Limb (tissue), 2 donors: ENCODE measurements at regions not wholly inside any gene's neighbourhood (a gene's known extent, or its start where the extent isn't known, plus 50 kb on each side); places are given as distances from the start of the nearest gene placed in this dataset.
A peak's percentile ranks its signal among the peaks of the same experiment; 100 is the strongest.

Experiments used
- DNase-seq, 2 donors: peaks; one replicate each; pipeline ENCODE4 v3.0.0-alpha.2; 2016; ENCODE audit errors: extremely low spot score in 2 of 2

DNA sequence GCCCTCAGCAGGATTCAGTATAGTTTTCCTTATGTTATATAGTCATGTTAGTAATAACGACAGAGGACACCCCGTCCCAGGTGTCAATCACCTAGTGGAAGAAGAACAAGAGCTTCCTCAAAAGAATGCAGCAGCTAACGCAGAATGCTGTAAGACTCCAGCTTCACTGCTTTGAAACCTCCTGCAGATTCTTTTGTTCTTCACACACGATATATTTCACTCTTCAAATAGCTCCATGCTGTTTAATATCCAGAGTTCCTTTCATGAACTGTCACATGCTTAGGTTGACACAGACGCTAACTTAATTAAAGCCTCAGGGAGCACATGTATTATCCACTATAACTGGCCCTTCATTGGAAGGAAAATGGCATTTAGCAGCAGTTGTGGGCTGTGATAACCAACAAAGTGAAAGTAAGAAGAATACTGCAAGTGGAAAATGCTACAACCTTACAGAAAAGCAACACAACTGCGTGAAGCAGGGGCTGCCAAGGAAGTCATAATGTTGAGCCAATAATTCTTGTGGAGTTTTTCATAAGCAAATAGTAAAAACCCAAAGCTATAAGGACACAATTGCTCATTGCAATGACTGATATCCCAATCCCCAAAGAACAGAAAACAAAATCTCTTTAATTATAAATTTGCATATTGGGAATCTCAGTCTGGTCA, 387.5 kb downstream of the PLK2 start:
- DNase-seq = no peak

DNA sequence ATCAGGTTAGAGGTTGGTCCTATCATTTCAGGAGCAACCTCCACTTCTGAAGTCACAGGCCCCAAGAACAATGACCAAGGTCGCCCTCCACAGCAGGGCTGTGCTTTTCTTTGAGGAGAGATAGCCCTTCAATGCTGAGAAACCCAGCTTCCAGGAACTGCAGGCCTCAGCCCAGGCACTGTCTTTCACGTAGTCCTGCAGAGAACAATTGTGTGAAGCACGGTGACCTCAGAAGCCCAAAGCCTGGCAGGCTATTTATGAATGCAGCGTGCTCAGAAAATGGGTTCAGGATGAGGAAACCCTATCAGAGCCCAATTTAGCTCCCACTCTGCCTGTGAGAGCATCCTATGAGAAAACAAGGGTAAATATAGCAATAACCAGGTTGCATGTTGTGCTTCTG, 388.3 kb downstream of the PLK2 start:
- no peak for DNase-seq

DNA sequence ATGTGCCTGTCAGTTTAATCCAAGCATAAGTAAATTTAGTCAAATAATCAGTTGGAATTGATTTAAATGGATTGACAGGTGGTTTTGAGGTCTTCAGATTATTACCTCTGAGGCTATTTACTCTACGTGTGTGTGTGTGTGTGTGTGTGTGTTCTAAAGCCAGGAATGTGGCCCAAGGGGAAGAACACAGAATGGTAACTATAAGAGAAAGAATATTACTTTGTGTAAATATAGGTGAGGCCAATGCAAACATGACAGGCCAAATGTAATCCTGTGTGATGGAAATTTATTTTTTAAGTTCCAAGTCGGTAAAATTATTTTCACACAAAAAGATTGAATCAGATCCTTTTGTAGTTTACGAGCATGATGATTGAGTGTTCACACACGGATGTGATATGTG, 390.0 kb downstream of the PLK2 start:
- no peak for DNase-seq

DNA sequence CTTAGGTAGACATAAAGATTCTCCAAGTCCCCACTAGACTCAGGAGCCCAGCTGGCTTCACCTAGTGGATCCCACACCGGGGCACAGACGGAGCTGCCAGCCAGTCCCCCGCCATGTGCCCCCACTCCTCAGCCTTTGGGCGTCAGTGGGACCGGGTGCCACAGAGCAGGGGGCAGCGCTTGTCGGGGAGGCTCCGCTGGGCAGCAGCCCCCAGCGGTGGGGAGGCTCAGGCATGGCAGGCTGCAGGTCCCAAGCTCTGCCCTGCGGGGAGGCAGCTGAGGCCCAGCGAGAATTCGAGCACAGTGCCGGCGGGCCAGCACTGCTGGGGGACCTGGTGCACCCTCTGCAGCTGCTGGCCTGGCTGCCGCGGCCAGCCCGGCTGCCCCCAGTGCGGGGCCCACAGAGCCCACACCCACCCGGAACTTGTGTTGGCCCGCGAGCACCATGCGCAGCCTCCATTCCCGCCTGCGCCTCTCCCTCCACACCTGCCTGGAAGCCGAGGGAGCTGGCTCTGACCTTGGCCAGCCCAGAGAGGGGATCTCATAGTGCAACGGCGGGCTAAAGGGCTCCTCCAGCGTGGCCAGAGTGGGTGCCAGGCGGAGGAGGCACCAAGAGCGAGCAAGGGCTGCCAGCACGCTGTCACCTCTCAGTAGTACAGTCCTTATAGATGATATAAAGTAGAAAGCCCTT, 390.7 kb downstream of the PLK2 start:
- DNase-seq = no peak

DNA sequence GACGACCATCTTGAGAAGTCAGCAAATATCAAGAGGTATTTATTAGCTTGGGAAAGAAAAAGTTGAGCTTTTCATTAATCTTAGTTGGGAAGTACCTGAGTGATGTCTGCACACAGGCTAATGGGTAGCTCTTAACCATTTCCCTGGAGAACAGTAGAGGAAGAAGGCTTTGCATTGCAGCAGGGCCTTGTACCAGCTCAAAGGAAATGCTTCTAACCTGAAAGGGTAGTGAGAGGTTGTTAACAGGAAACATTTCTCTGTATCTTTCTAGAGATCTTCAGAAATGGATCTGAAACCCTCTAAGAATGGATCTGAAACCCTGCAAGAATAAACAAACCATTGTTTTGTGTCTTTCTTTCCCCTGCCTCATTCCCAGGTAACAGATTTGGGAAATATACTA, 393.3 kb downstream of the PLK2 start:
- no peak for DNase-seq

DNA sequence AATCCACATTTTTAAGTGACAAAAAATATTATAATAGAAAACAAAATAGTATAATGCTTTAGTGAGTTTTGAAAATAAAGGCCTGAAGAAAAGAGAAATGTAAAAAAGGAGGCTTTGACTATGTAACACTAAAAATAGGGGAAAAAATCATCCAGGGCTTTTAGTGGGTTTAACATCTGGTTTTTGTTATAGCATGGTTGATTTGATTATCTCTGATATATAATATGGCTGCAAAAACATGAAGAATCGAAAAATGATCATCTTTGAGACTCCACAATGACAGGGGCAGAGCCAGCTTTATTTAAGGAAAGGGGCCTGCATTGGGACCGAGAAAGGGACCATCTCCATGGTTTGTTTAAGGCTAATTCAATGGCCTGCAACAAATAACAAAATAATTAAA, 393.8 kb downstream of the PLK2 start:
- no peak for DNase-seq

DNA sequence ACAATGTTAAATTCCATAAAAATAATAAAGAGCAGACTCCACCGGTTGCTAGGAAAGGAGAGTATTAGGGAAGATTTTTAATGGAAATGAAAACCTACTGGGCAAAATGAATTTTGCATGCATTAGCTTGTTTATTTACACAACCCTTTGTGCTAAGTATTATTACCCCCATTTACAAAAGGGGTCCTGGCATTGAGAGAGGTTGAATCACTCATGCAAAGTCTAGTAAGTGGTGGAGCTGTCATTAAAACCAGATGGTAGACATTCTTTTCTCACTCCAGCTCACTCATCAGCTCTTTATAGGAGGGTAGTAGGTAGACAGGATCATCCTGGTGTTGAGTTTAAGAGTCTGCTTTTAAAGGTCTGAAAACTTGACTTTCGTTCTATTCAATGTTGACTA, 395.1 kb downstream of the PLK2 start:
- no peak for DNase-seq

DNA sequence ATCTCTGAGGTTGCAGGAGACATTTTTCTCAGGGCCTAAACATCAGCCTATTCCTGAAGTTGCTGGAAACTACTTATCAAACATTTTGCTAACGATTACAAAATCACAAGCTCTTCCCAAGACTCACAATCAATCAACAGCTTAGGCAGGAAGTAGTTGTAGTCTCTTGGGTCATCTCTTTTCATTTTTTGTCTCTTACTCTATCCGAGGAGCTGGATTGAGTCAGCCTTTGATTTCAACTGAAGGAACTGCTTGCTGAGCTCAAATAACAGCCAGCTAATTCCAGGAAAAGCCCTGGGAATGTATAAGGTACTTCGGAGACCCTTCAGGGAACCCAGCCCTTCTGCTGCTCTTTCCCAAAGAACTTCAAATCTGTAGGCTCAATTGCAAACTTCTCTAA, 398.9 kb downstream of the PLK2 start:
- DNase-seq = no peak

DNA sequence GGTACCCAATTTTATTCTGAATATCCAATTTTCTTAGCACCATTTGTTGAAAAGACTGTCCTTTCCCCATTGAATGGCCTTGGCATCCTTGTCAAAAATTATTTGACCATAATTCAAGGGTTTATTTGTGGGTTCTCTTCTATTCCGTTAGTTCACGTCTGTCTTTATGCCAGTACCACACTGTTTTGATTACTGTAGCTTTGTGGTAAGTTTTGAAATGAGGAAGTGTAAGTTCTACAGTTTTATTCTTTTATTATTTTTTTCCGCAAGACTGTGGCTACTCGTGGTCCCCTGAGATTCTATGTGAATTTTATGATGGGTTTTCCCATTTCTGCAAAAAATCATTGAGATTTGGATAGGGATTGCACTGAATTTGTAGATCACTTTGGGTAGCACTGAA, 402.6 kb downstream of the PLK2 start:
- no peak for DNase-seq

DNA sequence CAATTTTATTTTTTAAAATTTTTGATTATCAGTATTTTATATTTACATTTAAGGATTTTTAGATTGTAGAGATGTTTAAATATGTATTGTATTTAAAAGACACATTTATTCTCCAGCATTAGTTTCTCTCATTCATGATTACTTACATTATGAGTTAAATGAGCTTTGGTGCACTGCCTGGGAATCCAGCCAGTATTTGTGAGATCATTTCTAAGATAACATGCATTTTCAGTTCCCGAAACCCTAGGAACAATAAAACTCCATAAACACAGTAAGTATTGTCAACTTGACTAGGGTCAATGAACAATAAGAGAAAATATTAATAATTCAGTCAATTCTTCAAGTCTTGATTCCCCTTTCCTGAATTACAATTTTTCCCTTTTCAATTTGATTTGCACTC, 403.3 kb downstream of the PLK2 start:
- peak in 1 of 2 donors; percentile 33 for DNase-seq

DNA sequence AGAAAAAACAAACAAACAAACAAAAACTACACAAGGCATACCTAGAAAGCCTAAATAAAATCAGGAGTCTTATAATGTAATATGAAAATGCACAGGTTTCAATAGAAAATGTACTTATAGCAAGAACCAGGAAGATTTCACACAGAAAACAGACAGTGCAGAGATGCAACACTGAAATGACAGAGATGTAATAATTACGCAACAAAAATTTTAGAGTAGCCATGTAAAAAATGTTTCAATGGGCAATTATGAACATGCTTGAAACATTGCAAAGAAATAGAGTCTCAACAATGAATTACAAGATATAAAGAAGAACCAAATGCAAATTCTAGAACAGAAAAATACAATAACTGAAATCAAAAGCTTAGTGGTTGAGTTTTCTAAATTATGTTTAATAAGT, 405.9 kb downstream of the PLK2 start:
- no peak for DNase-seq

DNA sequence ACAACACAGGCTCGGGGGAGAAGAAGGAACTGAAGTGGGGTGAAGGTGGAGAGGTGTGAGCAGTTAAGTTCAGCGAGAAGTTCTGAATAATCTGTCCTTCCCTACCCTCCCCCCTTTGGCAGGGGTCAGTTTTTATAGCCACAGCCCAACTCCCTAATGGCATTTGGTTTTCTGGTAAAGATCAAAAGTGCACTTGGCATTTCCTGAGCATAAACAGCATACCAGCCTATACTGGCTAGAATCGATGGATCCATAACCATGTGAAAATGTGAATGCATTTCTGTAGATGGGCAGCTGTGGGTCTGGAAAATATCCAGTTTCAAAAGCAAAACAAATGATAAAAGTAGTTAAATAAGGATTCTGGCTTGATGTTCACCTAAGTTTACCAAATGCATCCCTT, 410.9 kb downstream of the PLK2 start:
- no peak for DNase-seq

DNA sequence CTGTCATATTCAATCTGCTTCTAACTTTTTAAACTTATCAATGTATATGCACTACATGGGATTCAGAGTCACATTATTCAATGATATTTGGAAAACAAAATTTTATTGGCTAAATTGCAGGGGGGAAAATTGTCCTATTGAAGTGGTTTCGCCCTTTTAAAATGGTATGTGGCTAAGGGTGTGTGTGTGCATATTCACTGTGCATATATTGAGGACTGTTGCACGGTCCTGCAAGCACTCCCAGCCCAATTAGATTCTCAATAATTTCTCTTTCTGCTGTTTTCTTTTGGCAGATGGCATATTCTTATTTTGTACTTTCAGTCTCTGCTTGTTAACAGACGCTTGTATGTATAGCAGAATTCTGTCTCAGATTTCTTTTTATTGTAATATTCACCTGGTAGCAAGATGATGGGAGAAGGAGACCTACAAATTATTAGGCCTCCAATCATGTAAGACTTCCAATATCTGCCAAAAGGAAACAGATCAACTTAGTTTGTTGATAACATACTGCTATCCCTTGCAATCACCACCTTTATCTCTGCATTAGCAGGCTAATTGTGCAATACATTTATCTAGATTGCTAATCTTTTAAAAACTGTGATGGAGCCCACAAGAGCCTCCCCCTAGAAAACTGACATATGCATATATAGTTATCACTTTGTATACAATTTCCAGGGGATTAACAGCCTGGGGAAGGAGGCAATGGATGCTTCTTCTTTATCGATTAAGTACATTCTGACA, 411.5 kb downstream of the PLK2 start:
- DNase-seq = no peak

DNA sequence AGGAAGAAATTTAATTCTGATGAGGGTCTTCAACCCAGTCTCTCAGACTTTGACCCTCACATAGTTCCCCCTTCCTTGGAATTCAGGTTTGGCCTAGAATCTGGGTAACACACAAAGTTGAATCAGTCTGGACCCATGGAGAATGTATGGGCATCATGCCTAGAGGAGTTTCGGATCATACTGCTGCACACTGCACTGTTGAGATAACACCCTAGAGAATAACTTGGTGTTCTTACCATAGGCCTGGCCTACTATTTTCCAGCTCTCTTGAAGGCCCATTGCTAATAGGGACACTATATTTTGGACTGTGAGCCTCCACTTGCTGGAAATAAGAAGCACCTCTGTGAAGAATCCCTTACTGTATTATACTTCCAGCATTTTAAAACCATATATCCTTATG, 413.5 kb downstream of the PLK2 start:
- no peak for DNase-seq

DNA sequence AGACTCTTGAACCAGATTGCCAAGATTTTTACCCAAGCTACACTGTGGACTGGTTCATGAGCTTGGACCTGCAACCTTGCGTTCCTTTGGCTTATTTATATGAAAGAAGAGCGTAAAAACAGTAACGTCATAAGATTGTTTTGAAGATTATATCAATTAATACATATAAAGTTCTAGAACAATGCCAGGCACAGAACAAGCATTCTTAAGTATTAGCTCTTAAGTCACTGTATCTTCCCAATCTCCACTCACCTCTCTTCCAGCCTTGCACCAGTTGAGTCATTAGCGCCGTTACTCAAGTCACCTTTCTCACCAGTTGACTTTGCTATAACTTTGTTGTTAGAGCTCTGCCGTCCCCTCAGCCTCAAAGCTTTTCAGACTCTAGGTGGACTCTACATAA, 415.7 kb downstream of the PLK2 start:
- no peak for DNase-seq

DNA sequence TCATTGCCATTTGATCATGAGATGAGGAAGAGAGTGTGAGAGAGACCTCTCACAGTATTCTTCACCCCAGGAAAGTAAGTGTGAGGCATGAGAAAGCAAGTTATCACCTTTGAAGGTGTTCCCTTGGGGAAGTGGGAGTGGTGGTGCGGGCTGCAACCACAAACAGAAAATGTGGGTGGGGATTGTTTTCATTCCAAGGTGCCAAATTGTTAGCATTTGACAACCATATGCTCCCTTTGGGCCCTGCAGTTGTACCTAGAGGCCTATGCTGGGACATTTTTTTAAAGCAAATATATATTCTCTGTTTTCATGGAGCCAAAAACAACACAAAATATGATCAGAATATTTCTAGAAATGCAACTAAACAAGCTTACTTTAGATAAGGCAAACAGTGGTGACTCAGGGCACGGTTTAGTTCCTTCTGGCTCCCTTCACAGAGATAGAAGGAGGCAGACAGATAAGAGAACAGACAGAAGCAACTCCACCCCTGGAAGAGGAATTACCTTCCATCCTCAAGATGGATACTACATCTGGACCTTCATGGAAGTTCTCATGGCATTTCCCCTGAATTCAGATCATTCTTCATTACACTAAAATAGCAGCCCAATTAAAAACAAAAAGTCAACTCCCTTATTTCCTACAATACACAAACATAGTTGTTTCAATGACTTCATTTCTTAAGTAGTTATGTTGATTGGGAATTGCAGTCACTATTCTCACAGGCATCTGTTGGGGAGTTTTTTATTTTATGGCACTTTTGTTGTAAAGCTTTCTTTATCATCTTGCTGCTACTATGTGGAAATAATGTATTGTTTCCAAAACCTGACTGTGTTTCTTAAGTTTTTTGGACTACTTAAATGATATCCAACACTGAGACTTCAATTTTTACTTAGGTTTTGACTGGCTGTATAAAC, 416.6 kb downstream of the PLK2 start:
- DNase-seq = no peak

DNA sequence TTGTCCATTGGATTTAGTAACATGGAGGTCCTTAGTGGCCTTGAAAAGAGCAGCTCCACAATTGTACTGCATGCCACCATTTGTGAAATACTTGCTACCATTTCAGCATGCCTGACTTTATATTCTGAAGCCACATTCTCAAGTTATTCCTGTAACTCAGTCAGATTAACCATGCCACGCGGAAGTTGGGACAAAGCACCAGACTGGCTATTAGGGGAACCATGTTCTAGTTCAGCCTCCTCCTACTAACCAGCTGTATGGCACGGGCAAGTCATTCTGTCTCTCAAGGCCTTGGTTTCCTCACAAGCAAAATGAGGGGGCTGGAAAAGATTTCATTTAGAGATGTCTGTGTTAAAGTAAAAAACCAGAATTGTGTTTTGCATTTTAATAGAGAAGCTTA, 418.0 kb downstream of the PLK2 start:
- DNase-seq = no peak

DNA sequence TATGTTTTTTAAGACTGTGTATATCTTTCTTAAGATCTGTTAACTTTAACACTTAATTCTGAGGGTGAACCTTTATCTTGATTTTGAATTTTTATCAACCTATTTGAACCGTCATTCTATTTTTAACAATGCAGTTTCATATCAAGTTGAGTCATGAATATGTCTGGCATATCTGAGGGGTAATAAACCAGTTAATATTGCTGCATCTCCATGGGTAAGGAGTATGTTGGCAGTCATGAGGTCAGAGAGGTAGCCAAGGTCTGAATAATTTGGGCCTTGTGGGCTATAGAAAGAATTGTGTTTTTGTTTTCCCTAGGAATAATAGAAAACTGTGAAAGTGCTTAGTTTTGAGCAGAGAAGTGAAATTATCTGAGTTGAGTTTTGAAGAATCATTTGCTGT, 419.0 kb downstream of the PLK2 start:
- DNase-seq = no peak

DNA sequence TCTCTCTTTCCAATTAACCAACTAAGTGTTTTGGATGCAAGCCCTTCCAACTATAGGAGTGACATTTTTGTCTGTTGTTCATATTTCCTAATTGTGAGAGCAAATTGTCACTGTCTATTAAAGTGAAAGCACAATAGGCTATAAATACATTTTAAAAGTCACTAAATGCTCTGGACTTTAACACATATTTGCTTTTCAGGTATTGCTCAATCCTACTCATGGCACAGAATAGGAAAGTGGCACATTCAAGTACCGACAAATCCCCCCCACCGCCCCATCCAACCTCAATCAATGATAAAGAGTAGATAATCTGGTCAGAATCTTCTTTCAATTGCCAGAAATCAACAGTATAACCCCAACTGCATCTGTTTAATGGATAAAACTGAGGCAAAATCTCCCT, 419.8 kb downstream of the PLK2 start:
- no peak for DNase-seq

DNA sequence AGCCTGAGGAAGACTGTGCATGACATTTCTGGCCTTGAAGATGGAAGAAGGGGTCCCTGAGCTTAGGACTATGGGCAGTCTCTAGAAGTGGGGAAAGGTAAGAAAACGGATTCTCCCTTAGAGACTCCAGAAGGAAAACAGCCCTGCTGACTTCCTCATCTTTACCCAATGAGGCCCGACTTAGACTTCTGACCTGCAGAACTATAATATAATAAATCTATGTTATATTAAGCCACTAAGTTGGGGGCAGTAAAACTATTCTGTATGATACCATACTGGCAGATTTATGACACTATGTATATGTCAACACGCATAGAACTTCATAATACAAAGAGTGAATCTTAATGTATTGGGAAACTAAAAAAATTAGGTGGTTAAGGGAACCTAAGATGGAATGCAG, 422.0 kb downstream of the PLK2 start:
- no peak for DNase-seq

DNA sequence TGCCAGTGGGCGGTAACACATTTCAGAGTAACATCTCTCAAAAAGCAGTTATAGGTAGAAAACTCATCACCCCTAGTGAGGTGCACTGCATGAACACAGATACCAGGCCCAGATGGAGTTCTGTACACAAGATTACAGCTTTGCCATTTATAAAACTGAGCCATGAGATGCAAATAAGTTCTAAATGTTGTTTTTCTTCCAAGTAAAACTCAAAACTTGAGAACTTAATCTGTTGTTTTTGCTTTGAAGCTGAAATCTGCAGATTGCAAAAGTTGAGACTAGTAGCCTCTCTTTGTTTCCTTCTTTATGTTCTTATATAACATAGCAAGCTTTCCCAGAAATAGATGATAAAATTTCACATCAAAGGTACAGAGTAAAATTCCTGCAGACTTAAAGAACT, 434.1 kb downstream of the PLK2 start:
- no peak for DNase-seq

DNA sequence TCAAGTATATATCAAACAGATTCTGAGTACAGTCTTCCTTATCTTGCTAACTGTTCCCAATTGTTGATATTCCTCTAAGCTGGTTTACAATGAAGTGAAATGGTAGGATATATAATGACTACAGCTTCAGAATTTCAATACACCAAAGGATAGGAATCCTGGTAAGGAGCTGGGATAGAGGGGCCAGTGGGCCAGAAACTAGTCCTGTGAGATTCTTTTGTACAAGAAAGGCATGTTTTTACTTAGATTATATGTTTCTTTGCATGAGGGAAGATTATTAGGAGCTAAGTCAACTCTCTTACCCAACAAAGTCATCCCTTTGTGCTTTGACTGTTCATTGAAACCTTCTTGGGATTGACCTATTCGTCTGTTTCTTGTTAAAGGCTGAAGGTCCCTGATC, 435.7 kb downstream of the PLK2 start:
- DNase-seq = no peak
